ENCODE measurements at regions not wholly inside any gene's neighbourhood (a gene's known extent, or its start where the extent isn't known, plus 50 kb on each side); places are given as distances from the start of the nearest gene placed in this dataset.
"Not testable (repeated sequence)": the region's sequence is repeated elsewhere in the genome, so short reads cannot be mapped to it uniquely, and the experiment has no call there.

DNA sequence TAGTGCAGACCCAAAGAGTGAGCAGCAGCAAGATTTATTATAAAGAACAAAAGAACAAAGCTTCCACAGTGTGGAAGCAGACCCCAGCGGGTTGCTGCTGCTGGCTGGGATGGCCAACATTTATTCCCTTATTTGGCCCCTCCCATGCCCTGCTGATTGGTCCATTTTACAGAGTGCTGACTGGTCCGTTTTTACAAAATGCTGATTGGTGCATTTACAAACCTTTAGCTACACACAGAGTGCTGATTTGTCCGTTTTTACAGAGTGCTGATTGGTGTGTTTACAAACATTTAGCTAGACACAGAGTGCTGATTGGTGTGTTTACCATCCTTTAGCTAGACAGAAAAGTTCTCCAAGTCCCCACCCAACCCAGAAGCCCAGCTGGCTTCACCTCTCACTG is 577.0 kb downstream of the DACH1 start:
- POLR2A ChIA-PET; CTCF ChIA-PET; H3K27ac ChIP-seq (ENCODE audit: low read depth, low read length); H3K9me3 Mint-ChIP-seq; ATAC-seq; H3K36me3 ChIP-seq (ENCODE audit: control insufficient read depth in 2 of 3, insufficient read depth in 3 of 3, low read length in 3 of 3); H3K9me3 ChIP-seq (ENCODE audit: control insufficient read depth in 2 of 3, low read length in 3 of 3); H3K27me3 ChIP-seq (ENCODE audit: control insufficient read depth in 2 of 2, insufficient read depth in 2 of 2, low read length in 2 of 2); H3K4me1 ChIP-seq (ENCODE audit: control insufficient read depth in 2 of 2, insufficient read depth in 2 of 2, low read length in 2 of 2); H3K36me3 Mint-ChIP-seq: not testable (repeated sequence)
- DNase-seq = peak in 1 of 9 donors; percentile 1
- intact Hi-C loops (cut with micrococcal nuclease) = loop anchor here in 1 of 2 donors (5.0 kb wide), 2 partner anchors 1407 to 1772 kb away; no protein-coding TSS in a partner anchor
- peaks cover 0 to 13% (median 6%) of the 10 kb centered on the region in 5 donors for H3K27me3 Mint-ChIP-seq
- peak overlapping the region in 7 of 9 donors; percentile 7 to 94 (median 83) for H3K27ac Mint-ChIP-seq
- H3K4me3 ChIP-seq (ENCODE audit: low read length) = peak overlapping the region; percentile 56
- H3K4me1 Mint-ChIP-seq = peaks cover 0 to 31% (median 18%) of the 10 kb centered on the region in 7 donors
- peak overlapping the region in 7 of 10 donors; percentile 47 to 89 (median 87) for H3K4me3 Mint-ChIP-seq

DNA sequence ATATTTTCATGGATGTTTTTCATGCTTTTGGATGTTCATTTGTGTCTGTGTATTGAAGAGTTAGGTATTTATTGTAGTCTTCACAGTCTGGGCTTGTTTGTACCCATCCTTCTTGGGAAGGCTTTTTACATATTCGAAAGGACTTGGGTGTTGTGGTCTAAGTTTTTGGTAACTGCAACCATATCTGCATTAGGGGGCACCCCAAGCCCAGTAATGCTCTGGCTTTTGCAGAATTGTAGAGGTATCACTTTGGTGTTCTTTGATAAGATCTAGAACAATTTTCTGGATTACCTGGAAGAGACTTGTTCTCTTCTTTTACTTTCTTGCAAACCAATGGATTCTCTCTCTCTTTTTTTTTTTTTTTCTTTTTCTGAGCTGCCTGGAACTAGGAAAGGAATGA is 581.3 kb downstream of the DACH1 start:
- no peak for ATAC-seq
- H3K4me1 ChIP-seq (ENCODE audit: control insufficient read depth in 2 of 2, insufficient read depth in 2 of 2, low read length in 2 of 2) = peaks cover 0 to 6% of the 10 kb centered on the region in 2 donors
- Mint-ChIP-seq H3K27me3 (peaks cover 0 to 13% (median 6%) of the 10 kb centered on the region in 5 donors), H3K4me3 (no peak overlapping the region), H3K27ac (no peak overlapping the region), H3K36me3 (peaks cover 0 to 9% (median 3%) of the 10 kb centered on the region in 5 donors), H3K4me1 (peaks cover 0 to 11% (median 5%) of the 10 kb centered on the region in 7 donors), H3K9me3 (peaks cover 0 to 2% (median 0%) of the 10 kb centered on the region in 11 donors)
- ChIA-PET CTCF (no interaction called here), POLR2A (no interaction called here)
- no peaks in the 10 kb centered on the region for H3K36me3 ChIP-seq (ENCODE audit: control insufficient read depth in 2 of 3, insufficient read depth in 3 of 3, low read length in 3 of 3)
- H3K27ac ChIP-seq (ENCODE audit: low read depth, low read length) = no peak overlapping the region
- peak in 4 of 9 donors; percentile 6 to 12 (median 9) for DNase-seq
- H3K4me3 ChIP-seq (ENCODE audit: low read length) = no peak overlapping the region
- H3K9me3 ChIP-seq (ENCODE audit: control insufficient read depth in 2 of 3, low read length in 3 of 3) = no peaks in the 10 kb centered on the region
- intact Hi-C loops (cut with micrococcal nuclease) = loop anchor here in 1 of 2 donors (1.0 to 5.0 kb wide), 2 partner anchors 594 to 1412 kb away; no protein-coding TSS in a partner anchor
- H3K27me3 ChIP-seq (ENCODE audit: control insufficient read depth in 2 of 2, insufficient read depth in 2 of 2, low read length in 2 of 2) = no peaks in the 10 kb centered on the region

DNA sequence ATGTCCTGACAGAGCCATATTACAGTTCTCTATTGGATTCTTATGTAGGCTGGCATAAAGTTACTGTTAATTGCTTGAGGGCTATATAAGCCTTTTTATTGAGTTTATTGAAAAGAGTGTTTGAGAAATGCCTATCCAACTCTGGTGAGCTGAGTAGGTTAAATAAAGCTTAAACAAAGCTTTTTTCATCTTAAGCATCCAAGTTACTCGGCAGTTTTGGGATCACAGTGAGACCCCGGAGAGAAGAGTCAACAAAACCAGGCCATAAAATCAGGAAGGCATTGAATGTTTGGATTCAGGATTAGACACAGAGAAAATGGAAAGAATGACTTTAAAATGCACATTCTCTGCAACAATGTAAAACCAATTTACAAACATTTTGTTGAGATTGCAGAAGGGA is 588.5 kb downstream of the DACH1 start:
- Histone ChIP-seq H3K4me3 (ENCODE audit: low read length) (no peak overlapping the region), H3K27ac (ENCODE audit: low read depth, low read length) (no peak overlapping the region), H3K36me3 (ENCODE audit: control insufficient read depth in 2 of 3, insufficient read depth in 3 of 3, low read length in 3 of 3) (no peaks in the 10 kb centered on the region), H3K27me3 (ENCODE audit: control insufficient read depth in 2 of 2, insufficient read depth in 2 of 2, low read length in 2 of 2) (no peaks in the 10 kb centered on the region), H3K9me3 (ENCODE audit: control insufficient read depth in 2 of 3, low read length in 3 of 3) (no peaks in the 10 kb centered on the region), H3K4me1 (ENCODE audit: control insufficient read depth in 2 of 2, insufficient read depth in 2 of 2, low read length in 2 of 2) (no peaks in the 10 kb centered on the region)
- DNase-seq (no peak), ATAC-seq (no peak)
- Mint-ChIP-seq H3K27me3 (peaks cover 0 to 4% (median 0%) of the 10 kb centered on the region in 5 donors), H3K27ac (no peak overlapping the region), H3K4me3 (no peak overlapping the region), H3K36me3 (no peaks in the 10 kb centered on the region), H3K9me3 (no peaks in the 10 kb centered on the region), H3K4me1 (no peaks in the 10 kb centered on the region)
- POLR2A ChIA-PET = no interaction called here
- intact Hi-C loops (cut with micrococcal nuclease) = no loop called here
- CTCF ChIA-PET = no interaction called here

DNA sequence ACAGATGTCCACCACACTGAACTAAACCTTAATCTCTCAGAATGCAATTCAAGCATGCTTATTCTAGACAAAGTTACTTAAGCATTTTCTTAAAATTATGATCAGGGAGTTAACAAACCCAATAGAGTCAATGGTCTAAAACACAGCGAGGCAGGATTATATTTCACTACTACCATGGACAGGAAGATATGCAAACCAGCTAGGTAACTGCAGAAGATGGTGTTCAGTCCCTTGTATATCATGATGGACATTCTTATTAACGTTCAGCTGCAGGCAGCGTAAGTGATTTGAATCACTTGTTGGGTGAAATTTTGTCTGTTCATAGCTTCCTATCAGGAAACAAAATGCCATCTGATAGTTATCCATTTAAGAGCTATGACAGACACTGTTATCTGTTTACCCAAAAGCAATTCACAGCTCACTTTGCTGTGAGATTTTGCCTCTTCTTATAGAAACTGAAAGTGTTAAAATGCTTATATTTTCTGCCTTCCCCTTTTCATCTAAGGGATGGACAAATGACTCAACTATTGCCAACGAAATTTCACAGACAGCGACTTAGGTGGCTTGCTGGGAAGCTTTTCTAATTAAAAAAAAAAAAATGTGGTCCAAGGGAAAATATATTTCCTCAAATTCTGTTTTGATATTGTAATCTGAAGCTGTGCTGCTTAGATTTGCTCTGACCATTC is 591.9 kb downstream of the DACH1 start:
- H3K27me3 ChIP-seq (ENCODE audit: control insufficient read depth in 2 of 2, insufficient read depth in 2 of 2, low read length in 2 of 2) = no peaks in the 10 kb centered on the region
- intact Hi-C loops (cut with micrococcal nuclease) = no loop called here
- H3K36me3 Mint-ChIP-seq = no peaks in the 10 kb centered on the region
- CTCF ChIA-PET = no interaction called here
- H3K9me3 Mint-ChIP-seq = no peaks in the 10 kb centered on the region
- DNase-seq (no peak), ATAC-seq (no peak)
- no peaks in the 10 kb centered on the region for H3K4me1 Mint-ChIP-seq
- no peak overlapping the region for H3K4me3 Mint-ChIP-seq
- no peaks in the 10 kb centered on the region for H3K9me3 ChIP-seq (ENCODE audit: control insufficient read depth in 2 of 3, low read length in 3 of 3)
- H3K4me1 ChIP-seq (ENCODE audit: control insufficient read depth in 2 of 2, insufficient read depth in 2 of 2, low read length in 2 of 2) = no peaks in the 10 kb centered on the region
- H3K27ac Mint-ChIP-seq = no peak overlapping the region
- no peak overlapping the region for H3K4me3 ChIP-seq (ENCODE audit: low read length)
- H3K36me3 ChIP-seq (ENCODE audit: control insufficient read depth in 2 of 3, insufficient read depth in 3 of 3, low read length in 3 of 3) = no peaks in the 10 kb centered on the region
- H3K27ac ChIP-seq (ENCODE audit: low read depth, low read length) = no peak overlapping the region
- POLR2A ChIA-PET = no interaction called here
- peaks cover 0 to 4% (median 0%) of the 10 kb centered on the region in 5 donors for H3K27me3 Mint-ChIP-seq

DNA sequence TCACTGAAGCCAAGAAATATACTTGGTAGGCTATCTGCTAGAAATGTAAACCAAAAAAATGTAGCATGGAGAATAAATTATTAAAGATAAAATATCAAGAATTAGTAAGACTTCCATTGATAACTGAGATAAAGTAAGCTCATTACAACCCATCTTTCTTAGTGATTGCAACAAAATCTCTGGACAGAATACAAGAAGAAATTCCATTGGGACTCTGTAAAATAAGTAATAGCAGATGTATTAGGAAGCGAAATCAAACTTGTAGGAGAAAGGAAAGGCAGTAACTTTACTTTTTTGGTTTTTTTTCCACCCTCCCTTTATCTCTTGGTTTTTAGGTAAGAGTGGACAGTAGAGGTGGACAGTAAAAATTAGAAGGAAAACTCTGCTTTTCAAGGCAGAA is 605.7 kb downstream of the DACH1 start:
- no peak overlapping the region for H3K4me3 ChIP-seq (ENCODE audit: low read length)
- H3K9me3 ChIP-seq (ENCODE audit: control insufficient read depth in 2 of 3, low read length in 3 of 3) = no peaks in the 10 kb centered on the region
- no peaks in the 10 kb centered on the region for H3K4me1 ChIP-seq (ENCODE audit: control insufficient read depth in 2 of 2, insufficient read depth in 2 of 2, low read length in 2 of 2)
- ATAC-seq (no peak), DNase-seq (no peak)
- no peak overlapping the region for H3K4me3 Mint-ChIP-seq
- no peak overlapping the region for H3K27ac ChIP-seq (ENCODE audit: low read depth, low read length)
- CTCF ChIA-PET = no interaction called here
- H3K27me3 ChIP-seq (ENCODE audit: control insufficient read depth in 2 of 2, insufficient read depth in 2 of 2, low read length in 2 of 2) = no peaks in the 10 kb centered on the region
- H3K27me3 Mint-ChIP-seq = peaks cover 0 to 15% (median 12%) of the 10 kb centered on the region in 5 donors
- H3K27ac Mint-ChIP-seq = no peak overlapping the region
- H3K9me3 Mint-ChIP-seq = peaks cover 0 to 4% (median 0%) of the 10 kb centered on the region in 11 donors
- POLR2A ChIA-PET = no interaction called here
- H3K36me3 Mint-ChIP-seq = no peaks in the 10 kb centered on the region
- no peaks in the 10 kb centered on the region for H3K4me1 Mint-ChIP-seq
- no peaks in the 10 kb centered on the region for H3K36me3 ChIP-seq (ENCODE audit: control insufficient read depth in 2 of 3, insufficient read depth in 3 of 3, low read length in 3 of 3)
- intact Hi-C loops (cut with micrococcal nuclease) = no loop called here

DNA sequence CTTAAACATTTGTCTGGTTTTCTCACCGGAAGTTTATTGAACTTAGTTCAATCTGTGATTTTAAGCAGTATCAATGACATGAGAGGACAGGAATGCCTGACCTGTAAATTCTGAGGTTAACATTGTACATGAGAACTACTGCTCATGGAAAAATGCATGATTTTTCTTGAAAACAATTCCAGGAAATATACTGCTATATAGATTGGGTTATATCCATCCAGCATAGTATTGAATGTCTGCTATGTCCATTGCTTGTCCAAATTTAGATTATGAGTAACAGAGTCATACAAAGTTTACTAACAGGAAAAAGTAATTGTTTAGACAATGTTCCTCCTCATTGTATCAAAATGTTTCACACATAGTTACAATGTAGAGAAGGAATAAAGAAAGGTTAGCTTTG is 606.8 kb downstream of the DACH1 start:
- Mint-ChIP-seq H3K36me3 (no peaks in the 10 kb centered on the region), H3K4me1 (no peaks in the 10 kb centered on the region), H3K27ac (no peak overlapping the region), H3K4me3 (no peak overlapping the region), H3K9me3 (peaks cover 0 to 4% (median 0%) of the 10 kb centered on the region in 11 donors), H3K27me3 (peaks cover 0 to 13% (median 8%) of the 10 kb centered on the region in 5 donors)
- Histone ChIP-seq H3K4me3 (ENCODE audit: low read length) (no peak overlapping the region), H3K27me3 (ENCODE audit: control insufficient read depth in 2 of 2, insufficient read depth in 2 of 2, low read length in 2 of 2) (no peaks in the 10 kb centered on the region), H3K4me1 (ENCODE audit: control insufficient read depth in 2 of 2, insufficient read depth in 2 of 2, low read length in 2 of 2) (no peaks in the 10 kb centered on the region), H3K9me3 (ENCODE audit: control insufficient read depth in 2 of 3, low read length in 3 of 3) (no peaks in the 10 kb centered on the region), H3K36me3 (ENCODE audit: control insufficient read depth in 2 of 3, insufficient read depth in 3 of 3, low read length in 3 of 3) (no peaks in the 10 kb centered on the region), H3K27ac (ENCODE audit: low read depth, low read length) (no peak overlapping the region)
- intact Hi-C loops (cut with micrococcal nuclease) = no loop called here
- ChIA-PET CTCF (no interaction called here), POLR2A (no interaction called here)
- ATAC-seq (no peak), DNase-seq (no peak)

DNA sequence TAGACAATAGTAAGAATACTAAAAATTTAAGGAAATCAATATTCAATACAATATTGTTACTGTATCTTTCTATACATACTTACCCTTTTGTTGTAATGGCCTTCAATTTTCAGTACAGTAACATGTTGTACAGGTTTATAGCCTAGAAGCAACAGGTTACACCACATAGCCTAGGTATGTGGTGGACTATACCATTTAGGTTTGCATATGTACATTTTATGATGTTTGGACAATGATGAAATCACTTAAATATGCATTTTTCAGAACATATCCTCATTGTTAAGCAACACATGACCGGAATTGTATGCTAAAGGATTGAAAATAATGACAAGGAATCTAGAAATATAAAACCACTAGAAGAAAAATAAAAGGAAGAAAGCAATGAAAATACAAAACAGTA is 611.4 kb downstream of the DACH1 start:
- H3K9me3 Mint-ChIP-seq = no peaks in the 10 kb centered on the region
- intact Hi-C loops (cut with micrococcal nuclease) = no loop called here

More for the DNA sequence above, 611.4 kb downstream of the DACH1 start:
- Histone ChIP-seq H3K36me3 (ENCODE audit: control insufficient read depth in 2 of 3, insufficient read depth in 3 of 3, low read length in 3 of 3) (no peaks in the 10 kb centered on the region), H3K27me3 (ENCODE audit: control insufficient read depth in 2 of 2, insufficient read depth in 2 of 2, low read length in 2 of 2) (no peaks in the 10 kb centered on the region), H3K27ac (ENCODE audit: low read depth, low read length) (no peak overlapping the region), H3K4me1 (ENCODE audit: control insufficient read depth in 2 of 2, insufficient read depth in 2 of 2, low read length in 2 of 2) (no peaks in the 10 kb centered on the region), H3K9me3 (ENCODE audit: control insufficient read depth in 2 of 3, low read length in 3 of 3) (no peaks in the 10 kb centered on the region), H3K4me3 (ENCODE audit: low read length) (no peak overlapping the region)
- ChIA-PET CTCF (no interaction called here), POLR2A (no interaction called here)
- Mint-ChIP-seq H3K4me3 (no peak overlapping the region), H3K27ac (no peak overlapping the region), H3K4me1 (no peaks in the 10 kb centered on the region), H3K27me3 (peaks cover 0 to 8% (median 0%) of the 10 kb centered on the region in 5 donors), H3K36me3 (no peaks in the 10 kb centered on the region)
- DNase-seq = no peak
- ATAC-seq = no peak

Data from naive thymus-derived CD4-positive, alpha-beta T cell (primary cell).